Glutamatergic neuron (in vitro differentiated cells): ENCODE measurements at regions not wholly inside any gene's neighbourhood (a gene's known extent, or its start where the extent isn't known, plus 50 kb on each side); places are given as distances from the start of the nearest gene placed in this dataset.

Experiments used
- DNase-seq: peaks from one replicate; pipeline ENCODE4 v3.0.0; 2022
- H3K27ac Mint-ChIP-seq: one replicate; pipeline ENCODE4 v1.8.0; 2020; ENCODE audit warnings: mild to moderate bottlenecking, mixed read lengths, inconsistent platforms; ENCODE audit not compliant: unreplicated experiment
- H3K27me3 Mint-ChIP-seq: one replicate; pipeline ENCODE4 v1.8.0; 2020; ENCODE audit warnings: mild to moderate bottlenecking, moderate library complexity, mixed read lengths, inconsistent platforms; ENCODE audit not compliant: unreplicated experiment
- H3K36me3 Mint-ChIP-seq: one replicate; pipeline ENCODE4 v1.8.0; 2020; ENCODE audit warnings: mild to moderate bottlenecking, mixed read lengths, inconsistent platforms; ENCODE audit not compliant: unreplicated experiment
- H3K4me1 Mint-ChIP-seq: one replicate; pipeline ENCODE4 v1.8.0; 2020; ENCODE audit warnings: mild to moderate bottlenecking, low read depth, mixed read lengths, inconsistent platforms; ENCODE audit not compliant: unreplicated experiment
- H3K4me3 Mint-ChIP-seq: one replicate; pipeline ENCODE4 v1.8.0; 2020; ENCODE audit warnings: mild to moderate bottlenecking, mixed read lengths, inconsistent platforms; ENCODE audit not compliant: unreplicated experiment
- H3K9me3 Mint-ChIP-seq: one replicate; pipeline ENCODE4 v1.8.0; 2020; ENCODE audit warnings: mild to moderate bottlenecking, moderate library complexity, mixed read lengths, inconsistent platforms; ENCODE audit not compliant: unreplicated experiment
- TF ChIP-seq, protein P1 (sequence below): fragments of 200-600 bp; sonication (generic); IDR thresholded peaks from one replicate; pipeline ENCODE4 v1.5.0; 2021; ENCODE audit not compliant: partially characterized antibody, unreplicated experiment

DNA sequence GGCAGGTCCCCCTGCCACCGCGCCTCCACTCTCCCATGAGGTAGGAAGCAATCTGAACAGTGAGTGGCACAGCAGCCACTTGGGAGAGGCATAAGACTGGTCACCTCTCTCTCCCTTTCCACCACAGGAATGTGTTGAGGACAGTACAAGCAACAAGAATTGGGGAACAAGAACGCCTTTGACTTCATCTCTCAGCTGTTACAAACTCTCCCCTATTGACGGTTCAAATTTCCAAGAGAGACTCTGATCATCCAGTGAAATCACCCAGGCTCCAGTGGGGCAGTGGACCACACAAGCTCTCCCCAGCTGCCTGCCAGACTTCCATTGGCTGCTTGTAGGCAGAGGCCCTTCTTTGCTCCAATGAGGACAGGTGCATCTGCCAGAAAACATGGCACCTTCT, 249.9 kb upstream of the JUN start:
- TF ChIP-seq, protein P1, sequence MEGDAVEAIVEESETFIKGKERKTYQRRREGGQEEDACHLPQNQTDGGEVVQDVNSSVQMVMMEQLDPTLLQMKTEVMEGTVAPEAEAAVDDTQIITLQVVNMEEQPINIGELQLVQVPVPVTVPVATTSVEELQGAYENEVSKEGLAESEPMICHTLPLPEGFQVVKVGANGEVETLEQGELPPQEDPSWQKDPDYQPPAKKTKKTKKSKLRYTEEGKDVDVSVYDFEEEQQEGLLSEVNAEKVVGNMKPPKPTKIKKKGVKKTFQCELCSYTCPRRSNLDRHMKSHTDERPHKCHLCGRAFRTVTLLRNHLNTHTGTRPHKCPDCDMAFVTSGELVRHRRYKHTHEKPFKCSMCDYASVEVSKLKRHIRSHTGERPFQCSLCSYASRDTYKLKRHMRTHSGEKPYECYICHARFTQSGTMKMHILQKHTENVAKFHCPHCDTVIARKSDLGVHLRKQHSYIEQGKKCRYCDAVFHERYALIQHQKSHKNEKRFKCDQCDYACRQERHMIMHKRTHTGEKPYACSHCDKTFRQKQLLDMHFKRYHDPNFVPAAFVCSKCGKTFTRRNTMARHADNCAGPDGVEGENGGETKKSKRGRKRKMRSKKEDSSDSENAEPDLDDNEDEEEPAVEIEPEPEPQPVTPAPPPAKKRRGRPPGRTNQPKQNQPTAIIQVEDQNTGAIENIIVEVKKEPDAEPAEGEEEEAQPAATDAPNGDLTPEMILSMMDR, result no peak
- no peak overlapping the region for H3K4me3 Mint-ChIP-seq
- H3K27me3 Mint-ChIP-seq, result peaks cover 2% of the 10 kb centered on the region
- H3K9me3 Mint-ChIP-seq, result no peaks in the 10 kb centered on the region
- H3K4me1 Mint-ChIP-seq, result no peaks in the 10 kb centered on the region
- H3K36me3 Mint-ChIP-seq, result no peaks in the 10 kb centered on the region
- no peak for DNase-seq
- no peak overlapping the region for H3K27ac Mint-ChIP-seq

DNA sequence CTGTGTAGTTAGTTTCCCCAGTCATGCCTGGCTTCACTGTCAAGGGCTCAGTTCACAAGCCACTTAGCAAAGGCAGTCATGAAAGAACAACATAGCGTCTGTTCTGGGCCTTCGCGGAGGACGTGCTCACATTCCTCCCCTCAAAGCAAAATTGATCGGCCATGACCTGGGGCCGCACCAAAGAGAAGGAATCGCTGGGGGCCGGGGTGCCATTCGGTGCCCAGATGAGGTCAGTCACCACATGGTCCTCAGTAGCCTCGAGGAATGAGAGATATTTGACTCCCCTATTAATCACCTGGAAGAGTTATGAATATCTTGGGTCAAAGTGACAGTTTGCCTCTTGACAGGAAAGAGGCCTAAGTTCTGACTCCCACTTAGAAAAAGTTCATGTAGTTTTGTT, 251.1 kb upstream of the JUN start:
- Mint-ChIP-seq H3K4me3 (no peak overlapping the region), H3K27me3 (peaks cover 2% of the 10 kb centered on the region), H3K36me3 (no peaks in the 10 kb centered on the region), H3K27ac (no peak overlapping the region), H3K4me1 (no peaks in the 10 kb centered on the region), H3K9me3 (no peaks in the 10 kb centered on the region)
- TF ChIP-seq, protein P1, result no peak
- DNase-seq, result no peak

DNA sequence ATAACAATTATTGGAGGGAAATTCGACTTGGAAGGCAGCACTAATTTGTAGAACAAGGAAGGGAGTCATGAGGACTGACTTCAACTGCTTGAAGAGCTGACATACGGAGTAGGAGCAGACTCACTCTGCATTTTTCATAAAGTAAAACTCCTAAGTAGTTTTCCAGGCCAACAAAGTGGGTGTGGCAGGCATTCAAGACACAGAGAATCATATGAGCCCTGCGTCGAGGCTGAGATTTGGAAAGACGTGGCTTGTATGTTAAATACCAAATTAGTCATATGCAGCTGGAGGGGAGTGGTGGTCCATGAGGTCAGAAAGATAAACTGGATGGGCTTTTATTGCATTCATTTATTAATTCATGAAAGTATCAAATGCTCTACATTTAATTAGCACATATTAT, 255.7 kb upstream of the JUN start:
- Mint-ChIP-seq H3K9me3 (no peaks in the 10 kb centered on the region), H3K4me1 (no peaks in the 10 kb centered on the region), H3K27ac (no peak overlapping the region), H3K27me3 (peaks cover 2% of the 10 kb centered on the region), H3K4me3 (no peak overlapping the region), H3K36me3 (no peaks in the 10 kb centered on the region)
- DNase-seq, result no peak
- TF ChIP-seq, protein P1, result no peak

DNA sequence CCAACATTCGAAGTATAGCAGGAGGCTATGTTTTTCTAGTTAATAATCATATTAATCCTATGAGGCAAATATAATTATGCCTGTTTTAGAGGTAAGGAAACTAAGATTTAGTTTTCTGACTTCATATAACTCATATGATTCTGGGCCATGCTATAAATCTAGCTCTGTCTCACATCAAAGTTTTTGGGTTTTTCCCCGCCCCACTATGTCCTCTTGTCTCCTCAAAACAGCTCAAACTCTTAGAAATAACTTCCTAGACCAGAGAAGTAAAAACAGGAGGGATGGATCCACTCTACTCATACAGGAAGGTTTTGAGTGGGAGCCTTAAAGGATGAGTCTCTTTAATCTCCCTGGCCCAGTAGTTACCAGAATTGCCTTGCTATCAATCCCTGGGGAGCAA, 256.4 kb upstream of the FGGY start:
- Mint-ChIP-seq H3K4me1 (no peaks in the 10 kb centered on the region), H3K27me3 (peaks cover 2% of the 10 kb centered on the region), H3K9me3 (no peaks in the 10 kb centered on the region), H3K27ac (no peak overlapping the region), H3K36me3 (peaks cover 2% of the 10 kb centered on the region), H3K4me3 (no peak overlapping the region)
- TF ChIP-seq, protein P1, result no peak
- DNase-seq, result no peak

DNA sequence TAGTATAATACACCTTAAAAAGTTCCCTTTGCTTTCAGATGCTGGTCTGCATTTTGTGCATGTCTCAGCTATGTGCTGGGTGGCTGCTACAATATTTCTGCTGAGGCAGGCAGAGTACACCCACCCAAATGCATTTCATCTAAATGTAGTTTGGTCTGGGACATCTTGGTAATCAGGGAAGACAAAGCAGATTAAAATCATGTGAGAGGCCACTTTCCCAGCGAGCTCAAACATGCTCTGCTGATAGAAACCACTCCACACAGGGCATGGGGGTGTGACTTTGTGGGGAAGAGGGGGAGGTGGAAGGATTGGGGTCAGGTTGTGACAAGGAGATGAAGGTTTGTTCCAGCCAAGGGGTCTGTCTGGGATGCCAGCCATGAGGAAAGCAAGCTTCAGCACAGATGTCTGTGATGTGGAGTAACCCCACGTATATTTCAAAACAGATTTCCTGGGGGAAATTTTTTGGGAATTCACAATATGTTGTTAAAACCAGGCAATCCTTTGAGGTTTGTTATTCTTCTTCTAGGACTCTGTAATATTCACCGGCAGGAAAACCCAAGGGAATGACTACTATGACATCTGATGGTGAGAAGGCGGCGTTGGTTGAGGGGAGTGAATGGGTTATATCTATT, 255.1 kb upstream of the FGGY start:
- TF ChIP-seq, protein P1, result no peak
- no peak overlapping the region for H3K4me3 Mint-ChIP-seq
- no peak for DNase-seq
- no peaks in the 10 kb centered on the region for H3K4me1 Mint-ChIP-seq
- no peak overlapping the region for H3K27ac Mint-ChIP-seq
- H3K9me3 Mint-ChIP-seq, result no peaks in the 10 kb centered on the region
- H3K27me3 Mint-ChIP-seq, result peaks cover 2% of the 10 kb centered on the region
- peaks cover 4% of the 10 kb centered on the region for H3K36me3 Mint-ChIP-seq
